Karpas-422 (cell line): ENCODE measurements at regions not wholly inside any gene's neighbourhood (a gene's known extent, or its start where the extent isn't known, plus 50 kb on each side); places are given as distances from the start of the nearest gene placed in this dataset.

ENCODE experiments used
- DNase-seq: peaks from one replicate; pipeline ENCODE4 v3.0.0-alpha.2; 2015
- H2AFZ ChIP-seq: fragments of 200-600 bp; sonication (generic); 2 replicates; pipeline ENCODE4 v1.6.1; 2014; ENCODE audit warnings: antibody characterized with exemption, low read length, mixed read lengths
- H3K27ac ChIP-seq: fragments of 200-600 bp; sonication (generic); 2 replicates; pipeline ENCODE4 v1.5.1; 2014; ENCODE audit warnings: mild to moderate bottlenecking, low read length, moderate library complexity
- H3K27me3 ChIP-seq: fragments of 200-600 bp; sonication (generic); 2 replicates; pipeline ENCODE4 v1.6.1; 2014; ENCODE audit warnings: low read length, mixed read lengths
- H3K36me3 ChIP-seq: fragments of 200-600 bp; sonication (generic); 2 replicates; pipeline ENCODE4 v1.6.1; 2014; ENCODE audit warnings: low read length, mixed read lengths; ENCODE audit not compliant: insufficient read depth
- H3K4me1 ChIP-seq: fragments of 200-600 bp; sonication (generic); 2 replicates; pipeline ENCODE4 v1.6.1; 2014; ENCODE audit warnings: mild to moderate bottlenecking, low read length, mixed read lengths
- H3K4me2 ChIP-seq: fragments of 200-600 bp; sonication (generic); 2 replicates; pipeline ENCODE4 v1.6.1; 2014; ENCODE audit warnings: low read length, low read depth, mild to moderate bottlenecking; ENCODE audit not compliant: poor library complexity, severe bottlenecking
- H3K4me3 ChIP-seq: fragments of 200-600 bp; sonication (generic); 2 replicates; pipeline ENCODE4 v1.5.1; 2014; ENCODE audit warnings: mild to moderate bottlenecking, antibody characterized with exemption, low read length, mixed read lengths
- H3K79me2 ChIP-seq: fragments of 200-600 bp; sonication (generic); 2 replicates; pipeline ENCODE4 v1.6.1; 2014; ENCODE audit warnings: mild to moderate bottlenecking, low read length, mixed read lengths
- H3K9ac ChIP-seq: fragments of 200-600 bp; sonication (generic); 2 replicates; pipeline ENCODE4 v1.6.0; 2014; ENCODE audit warnings: low read length
- H3K9me2 ChIP-seq: fragments of 200-600 bp; sonication (generic), shearing (Covaris generic); replicated peaks from 2 replicates; pipeline ENCODE4 v1.6.0; 2014; ENCODE audit warnings: mild to moderate bottlenecking, low read length, moderate library complexity; ENCODE audit not compliant: insufficient read depth
- H3K9me3 ChIP-seq: fragments of 300-700, 200-600 bp; sonication (generic); 2 replicates; pipeline ENCODE4 v1.6.1; 2014; ENCODE audit warnings: low read length, mixed read lengths
- H4K20me1 ChIP-seq: fragments of 200-600 bp; sonication (generic); 2 replicates; pipeline ENCODE4 v1.6.1; 2014; ENCODE audit warnings: mild to moderate bottlenecking, antibody characterized with exemption, low read length, low read depth; ENCODE audit not compliant: insufficient read depth

DNA sequence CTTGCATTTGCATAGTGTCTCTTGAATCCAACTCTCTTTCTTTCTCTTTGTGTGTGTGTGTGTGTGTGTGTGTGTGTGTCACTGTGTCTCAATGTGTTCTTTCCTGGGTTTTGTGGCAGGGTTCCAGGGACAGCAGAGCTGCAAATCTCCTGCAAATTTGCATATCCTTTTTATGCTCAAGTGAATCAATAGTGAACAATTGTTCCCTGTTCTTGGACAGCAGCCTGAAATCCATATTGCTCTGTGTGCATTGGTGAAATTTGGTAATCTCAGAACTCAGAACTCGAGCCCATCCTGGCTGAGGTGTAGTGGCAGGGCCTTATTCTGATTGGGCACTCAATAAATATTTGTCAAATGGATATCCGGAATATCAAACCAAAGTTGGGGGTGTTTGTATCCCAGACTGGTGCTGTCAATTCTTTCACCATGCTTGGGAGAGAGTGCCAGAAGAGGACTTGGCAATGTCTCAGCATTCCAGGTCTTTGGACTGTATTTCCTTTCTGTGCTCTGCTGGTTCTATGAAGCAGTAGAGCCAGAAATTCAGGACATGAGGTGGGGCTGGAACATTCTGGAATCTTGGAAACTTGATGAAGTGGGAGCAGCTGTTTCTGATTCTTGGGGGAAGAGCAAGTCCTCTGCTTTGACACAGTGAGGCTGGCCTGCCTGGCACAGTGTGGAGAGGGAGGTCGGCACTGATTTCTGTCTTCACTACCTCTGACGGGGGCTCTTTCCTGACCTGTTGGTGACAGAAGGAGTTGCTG, 380.6 kb upstream of the C2CD4B start:
- H3K4me1 ChIP-seq: no peaks in the 10 kb centered on the region
- no peak for DNase-seq
- H3K9me2 ChIP-seq: no peaks in the 10 kb centered on the region
- no peak overlapping the region for H3K9ac ChIP-seq
- no peak overlapping the region for H3K27ac ChIP-seq
- H3K27me3 ChIP-seq: no peaks in the 10 kb centered on the region
- H4K20me1 ChIP-seq: peaks cover 5% of the 10 kb centered on the region; the same call in 1 of the 2 replicates
- no peak overlapping the region for H3K4me3 ChIP-seq
- H2AFZ ChIP-seq: no peak overlapping the region
- no peaks in the 10 kb centered on the region for H3K79me2 ChIP-seq
- no peak overlapping the region for H3K4me2 ChIP-seq
- H3K36me3 ChIP-seq: no peaks in the 10 kb centered on the region
- no peaks in the 10 kb centered on the region for H3K9me3 ChIP-seq

GRCh38 chr15:62546628-62547027, 381.5 kb upstream of the C2CD4B start:
- Histone ChIP-seq H3K4me3 (no peak overlapping the region), H3K9ac (no peak overlapping the region), H3K4me1 (no peaks in the 10 kb centered on the region), H3K79me2 (no peaks in the 10 kb centered on the region), H3K36me3 (no peaks in the 10 kb centered on the region), H2AFZ (no peak overlapping the region), H4K20me1 (peaks cover 5% of the 10 kb centered on the region; the same call in 1 of the 2 replicates), H3K9me2 (no peaks in the 10 kb centered on the region), H3K27ac (no peak overlapping the region), H3K9me3 (no peaks in the 10 kb centered on the region), H3K27me3 (no peaks in the 10 kb centered on the region), H3K4me2 (no peak overlapping the region)
- DNase-seq: no peak

DNA sequence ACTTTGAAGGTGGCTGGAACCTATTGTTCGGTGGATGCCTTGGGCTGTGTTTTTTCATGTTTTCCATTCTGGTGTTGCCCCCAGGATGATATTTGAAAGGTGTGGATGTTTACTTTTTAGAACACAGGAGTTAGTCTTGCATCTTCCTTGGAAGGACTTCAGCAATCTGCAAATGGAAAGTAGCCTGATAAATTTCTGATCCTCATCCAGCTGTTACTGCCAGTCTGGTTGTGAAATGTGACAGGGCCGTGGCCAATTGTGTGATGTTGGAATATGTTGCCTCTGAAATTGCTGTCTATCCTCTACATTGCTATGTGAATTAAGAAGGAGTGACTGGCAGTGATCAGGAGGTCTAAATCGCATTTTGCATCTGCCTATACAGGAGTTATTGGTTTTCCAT, 382.5 kb upstream of the C2CD4B start:
- Histone ChIP-seq H4K20me1 (peaks cover 5% of the 10 kb centered on the region; the same call in 1 of the 2 replicates), H3K4me3 (no peak overlapping the region)

DNA sequence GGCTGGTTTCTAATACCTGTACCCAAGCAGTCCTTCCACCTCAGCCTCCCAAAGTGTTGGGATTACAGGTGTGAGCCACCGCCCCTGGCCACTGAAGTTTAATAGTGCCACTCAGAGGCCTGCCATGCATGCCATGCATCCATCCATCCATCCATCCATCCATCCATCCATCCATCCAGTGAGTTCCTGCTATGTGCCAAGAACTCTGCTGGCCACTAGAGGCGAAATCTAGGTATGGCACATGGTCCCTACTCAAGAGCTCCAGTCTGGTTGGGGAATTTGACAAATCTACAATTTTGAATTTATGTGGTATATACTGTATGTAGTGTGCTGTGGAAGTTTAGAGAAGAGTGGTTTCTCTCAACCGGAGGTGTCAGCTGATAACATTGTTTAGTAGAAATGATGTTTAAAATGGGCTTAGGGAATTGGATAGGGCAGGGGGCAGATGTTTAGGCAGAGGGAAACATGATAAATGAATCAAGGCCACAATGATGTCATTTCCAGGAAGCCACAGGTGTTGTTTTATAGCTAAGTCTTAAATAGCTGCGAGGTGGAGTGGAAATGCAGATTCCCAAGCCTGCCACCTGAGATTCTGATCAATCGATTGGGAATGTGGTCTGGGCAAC, 384.4 kb upstream of the C2CD4B start:
- DNase-seq: peak; percentile 63

More for the DNA sequence above, 382.5 kb upstream of the C2CD4B start:
- H3K4me1 ChIP-seq: no peaks in the 10 kb centered on the region
- no peaks in the 10 kb centered on the region for H3K36me3 ChIP-seq
- no peaks in the 10 kb centered on the region for H3K27me3 ChIP-seq
- no peak overlapping the region for H3K27ac ChIP-seq
- no peak overlapping the region for H3K9ac ChIP-seq
- no peak for DNase-seq
- H3K4me2 ChIP-seq: no peak overlapping the region
- no peaks in the 10 kb centered on the region for H3K9me3 ChIP-seq
- H3K79me2 ChIP-seq: no peaks in the 10 kb centered on the region
- H2AFZ ChIP-seq: no peak overlapping the region
- no peaks in the 10 kb centered on the region for H3K9me2 ChIP-seq

DNA sequence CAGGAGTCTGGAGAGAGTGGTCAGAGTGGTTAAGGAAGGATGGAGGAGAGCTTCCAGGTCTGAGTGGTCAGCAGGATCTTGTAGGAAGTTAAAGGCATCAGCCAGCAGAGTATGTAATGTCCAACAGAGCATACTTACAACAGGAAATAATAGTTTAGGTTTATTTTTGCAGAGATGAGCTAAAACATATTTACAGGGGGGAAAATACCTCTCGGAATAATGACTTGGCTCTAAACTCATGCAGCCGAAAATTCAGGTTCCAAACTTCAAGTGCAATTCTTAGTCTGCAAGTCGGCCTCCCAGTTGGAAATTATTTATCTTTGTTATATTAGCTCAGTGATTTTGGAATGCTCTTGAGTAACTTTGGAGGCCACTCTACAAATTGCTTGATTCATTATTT, 385.0 kb upstream of the C2CD4B start:
- H3K4me2 ChIP-seq: no peak overlapping the region
- H2AFZ ChIP-seq: no peak overlapping the region
- H4K20me1 ChIP-seq: peaks cover 5% of the 10 kb centered on the region; the same call in 1 of the 2 replicates
- DNase-seq: no peak
- H3K9ac ChIP-seq: no peak overlapping the region
- H3K4me3 ChIP-seq: no peak overlapping the region
- H3K79me2 ChIP-seq: no peaks in the 10 kb centered on the region
- no peaks in the 10 kb centered on the region for H3K36me3 ChIP-seq
- H3K9me2 ChIP-seq: no peaks in the 10 kb centered on the region
- no peaks in the 10 kb centered on the region for H3K9me3 ChIP-seq
- peaks cover 7% of the 10 kb centered on the region for H3K4me1 ChIP-seq
- no peak overlapping the region for H3K27ac ChIP-seq
- no peaks in the 10 kb centered on the region for H3K27me3 ChIP-seq

More for the DNA sequence above, 384.4 kb upstream of the C2CD4B start:
- Histone ChIP-seq H3K27me3 (no peaks in the 10 kb centered on the region), H3K27ac (no peak overlapping the region), H3K36me3 (no peaks in the 10 kb centered on the region), H3K9me3 (no peaks in the 10 kb centered on the region), H2AFZ (no peak overlapping the region), H3K9ac (no peak overlapping the region), H3K79me2 (no peaks in the 10 kb centered on the region), H4K20me1 (peaks cover 5% of the 10 kb centered on the region; the same call in 1 of the 2 replicates), H3K9me2 (no peaks in the 10 kb centered on the region), H3K4me1 (peaks cover 5% of the 10 kb centered on the region), H3K4me3 (no peak overlapping the region), H3K4me2 (no peak overlapping the region)

DNA sequence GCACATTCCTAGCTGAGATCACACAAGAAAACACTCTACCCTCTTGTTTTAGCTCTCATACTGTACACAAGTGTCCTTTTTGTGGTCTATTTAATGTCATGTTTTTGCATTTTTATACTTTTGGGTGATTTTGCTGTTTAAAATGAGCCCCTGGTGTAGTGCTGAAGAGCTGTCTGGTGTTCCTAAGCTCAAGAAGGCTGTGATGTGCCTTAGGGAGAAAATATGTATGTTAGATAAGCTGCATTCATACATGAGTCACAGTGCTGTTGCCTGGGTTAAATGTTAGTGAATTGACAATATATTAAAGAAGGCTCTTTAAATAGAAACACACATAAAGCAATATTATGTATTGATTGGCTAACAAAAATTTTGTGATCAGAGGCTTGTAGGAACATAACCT, 387.4 kb upstream of the C2CD4B start:
- Histone ChIP-seq H3K9ac (no peak overlapping the region), H3K36me3 (no peaks in the 10 kb centered on the region), H3K4me2 (no peak overlapping the region), H4K20me1 (peaks cover 5% of the 10 kb centered on the region; the same call in 1 of the 2 replicates), H3K27me3 (no peaks in the 10 kb centered on the region), H3K4me1 (peaks cover 7% of the 10 kb centered on the region), H3K79me2 (no peaks in the 10 kb centered on the region), H3K9me2 (no peaks in the 10 kb centered on the region), H3K4me3 (no peak overlapping the region), H3K9me3 (no peaks in the 10 kb centered on the region), H3K27ac (no peak overlapping the region), H2AFZ (no peak overlapping the region)
- DNase-seq: no peak

DNA sequence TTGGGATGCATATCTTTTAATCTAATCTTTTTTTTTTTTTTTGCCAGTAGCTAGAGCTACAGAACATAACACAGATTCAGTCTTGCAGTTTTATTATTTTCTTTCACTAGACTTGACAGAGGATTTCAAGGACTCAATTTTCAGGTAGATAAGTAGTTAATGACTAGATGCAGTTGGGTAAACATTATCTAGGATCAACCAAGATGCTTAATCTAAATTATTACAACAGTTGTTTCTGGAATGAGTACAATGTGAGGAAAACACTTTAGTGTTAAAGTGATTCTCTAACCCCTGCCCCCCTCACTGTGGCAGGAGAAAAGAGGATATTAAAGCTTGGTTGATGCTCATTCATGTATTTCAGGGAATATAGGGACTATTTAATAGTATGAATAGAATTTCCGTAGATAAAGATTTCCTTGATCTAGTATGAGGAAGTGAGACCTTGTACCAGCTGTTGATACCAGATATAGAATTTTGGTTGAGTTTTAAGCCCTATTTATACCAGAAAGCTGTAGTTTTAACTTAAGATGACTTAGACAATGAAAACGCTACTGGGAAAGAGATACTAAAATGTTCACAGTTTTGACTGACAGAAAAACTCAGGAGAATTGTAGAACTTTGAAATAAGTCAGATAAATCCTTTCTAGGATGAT, 389.0 kb upstream of the C2CD4B start:
- H3K9ac ChIP-seq: no peak overlapping the region
- peaks cover 7% of the 10 kb centered on the region for H3K4me1 ChIP-seq
- H3K27me3 ChIP-seq: no peaks in the 10 kb centered on the region
- DNase-seq: no peak
- H3K9me2 ChIP-seq: no peaks in the 10 kb centered on the region
- no peak overlapping the region for H3K27ac ChIP-seq
- H3K9me3 ChIP-seq: no peaks in the 10 kb centered on the region
- no peaks in the 10 kb centered on the region for H3K79me2 ChIP-seq
- H3K4me2 ChIP-seq: no peak overlapping the region
- H2AFZ ChIP-seq: no peak overlapping the region
- H3K36me3 ChIP-seq: no peaks in the 10 kb centered on the region
- H3K4me3 ChIP-seq: no peak overlapping the region
- peaks cover 5% of the 10 kb centered on the region; the same call in 1 of the 2 replicates for H4K20me1 ChIP-seq

DNA sequence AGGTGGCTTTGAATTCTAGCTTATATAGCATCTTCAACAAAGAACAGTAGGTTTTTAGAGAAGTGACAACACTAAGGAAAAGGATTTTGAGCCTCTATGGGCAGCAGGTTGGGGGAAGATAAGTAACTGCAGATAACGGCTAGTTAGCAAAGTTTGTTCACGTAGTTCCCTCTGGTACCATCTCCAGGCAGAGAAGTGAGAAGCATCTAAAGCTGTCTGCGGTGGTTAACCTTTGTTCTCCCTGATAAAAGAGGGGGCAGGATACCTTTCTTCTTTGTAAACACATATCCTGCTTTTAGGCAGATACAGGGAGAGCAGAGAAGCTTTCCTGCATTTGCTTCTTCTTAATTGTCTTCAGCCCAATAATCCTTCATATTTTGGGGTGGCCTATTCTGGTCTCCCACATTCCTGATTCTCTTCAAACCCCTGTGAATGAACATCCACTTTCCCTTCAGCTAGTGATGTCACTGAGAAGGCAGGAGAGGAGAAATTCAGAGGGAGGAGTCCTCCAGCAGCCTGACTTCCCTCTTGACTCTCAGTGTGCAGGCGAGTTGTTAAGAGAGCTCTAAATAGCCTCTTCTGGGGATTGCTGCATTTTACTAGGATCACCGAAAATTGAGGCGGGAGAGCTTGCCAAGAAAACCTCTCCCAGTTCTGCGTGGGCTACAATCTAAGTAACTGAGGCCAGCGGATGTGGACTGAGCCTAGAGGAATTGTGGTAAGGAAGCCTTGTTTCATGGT, 393.7 kb upstream of the C2CD4B start:
- no peak overlapping the region for H3K9ac ChIP-seq
- H3K27ac ChIP-seq: no peak overlapping the region
- no peaks in the 10 kb centered on the region for H3K9me3 ChIP-seq
- no peak overlapping the region for H3K4me3 ChIP-seq
- H3K4me1 ChIP-seq: peaks cover 7% of the 10 kb centered on the region
- H3K27me3 ChIP-seq: no peaks in the 10 kb centered on the region
- H3K79me2 ChIP-seq: no peaks in the 10 kb centered on the region
- H3K36me3 ChIP-seq: no peaks in the 10 kb centered on the region
- H3K4me2 ChIP-seq: no peak overlapping the region
- H4K20me1 ChIP-seq: no peaks in the 10 kb centered on the region
- H3K9me2 ChIP-seq: no peaks in the 10 kb centered on the region
- DNase-seq: no peak
- H2AFZ ChIP-seq: no peak overlapping the region
